ENCODE measurements at regions not wholly inside any gene's neighbourhood (a gene's known extent, or its start where the extent isn't known, plus 50 kb on each side); places are given as distances from the start of the nearest gene placed in this dataset.

DNA sequence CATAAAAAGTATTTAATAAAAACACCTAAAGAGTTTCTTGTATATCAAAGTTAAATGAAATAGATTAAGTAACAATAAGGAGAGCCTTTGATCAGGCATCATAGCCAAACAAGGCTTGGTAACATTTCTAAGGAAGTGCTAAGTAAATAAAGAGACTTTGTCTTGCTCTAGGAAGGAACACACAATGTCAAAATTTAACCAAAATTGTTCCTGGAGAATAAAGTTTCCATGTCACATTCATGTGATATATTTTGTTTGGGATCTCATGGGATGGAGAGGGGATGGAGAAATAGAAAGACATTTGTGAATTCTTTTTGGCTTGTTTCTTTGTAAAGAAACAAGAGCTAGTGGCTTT is 201.9 kb upstream of the DTNBP1 start (continued):
- TF ChIP-seq, protein P1, sequence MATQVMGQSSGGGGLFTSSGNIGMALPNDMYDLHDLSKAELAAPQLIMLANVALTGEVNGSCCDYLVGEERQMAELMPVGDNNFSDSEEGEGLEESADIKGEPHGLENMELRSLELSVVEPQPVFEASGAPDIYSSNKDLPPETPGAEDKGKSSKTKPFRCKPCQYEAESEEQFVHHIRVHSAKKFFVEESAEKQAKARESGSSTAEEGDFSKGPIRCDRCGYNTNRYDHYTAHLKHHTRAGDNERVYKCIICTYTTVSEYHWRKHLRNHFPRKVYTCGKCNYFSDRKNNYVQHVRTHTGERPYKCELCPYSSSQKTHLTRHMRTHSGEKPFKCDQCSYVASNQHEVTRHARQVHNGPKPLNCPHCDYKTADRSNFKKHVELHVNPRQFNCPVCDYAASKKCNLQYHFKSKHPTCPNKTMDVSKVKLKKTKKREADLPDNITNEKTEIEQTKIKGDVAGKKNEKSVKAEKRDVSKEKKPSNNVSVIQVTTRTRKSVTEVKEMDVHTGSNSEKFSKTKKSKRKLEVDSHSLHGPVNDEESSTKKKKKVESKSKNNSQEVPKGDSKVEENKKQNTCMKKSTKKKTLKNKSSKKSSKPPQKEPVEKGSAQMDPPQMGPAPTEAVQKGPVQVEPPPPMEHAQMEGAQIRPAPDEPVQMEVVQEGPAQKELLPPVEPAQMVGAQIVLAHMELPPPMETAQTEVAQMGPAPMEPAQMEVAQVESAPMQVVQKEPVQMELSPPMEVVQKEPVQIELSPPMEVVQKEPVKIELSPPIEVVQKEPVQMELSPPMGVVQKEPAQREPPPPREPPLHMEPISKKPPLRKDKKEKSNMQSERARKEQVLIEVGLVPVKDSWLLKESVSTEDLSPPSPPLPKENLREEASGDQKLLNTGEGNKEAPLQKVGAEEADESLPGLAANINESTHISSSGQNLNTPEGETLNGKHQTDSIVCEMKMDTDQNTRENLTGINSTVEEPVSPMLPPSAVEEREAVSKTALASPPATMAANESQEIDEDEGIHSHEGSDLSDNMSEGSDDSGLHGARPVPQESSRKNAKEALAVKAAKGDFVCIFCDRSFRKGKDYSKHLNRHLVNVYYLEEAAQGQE (IDR thresholded peaks at IDR 0.05; ENCODE audit: unreplicated experiment): no peak

DNA sequence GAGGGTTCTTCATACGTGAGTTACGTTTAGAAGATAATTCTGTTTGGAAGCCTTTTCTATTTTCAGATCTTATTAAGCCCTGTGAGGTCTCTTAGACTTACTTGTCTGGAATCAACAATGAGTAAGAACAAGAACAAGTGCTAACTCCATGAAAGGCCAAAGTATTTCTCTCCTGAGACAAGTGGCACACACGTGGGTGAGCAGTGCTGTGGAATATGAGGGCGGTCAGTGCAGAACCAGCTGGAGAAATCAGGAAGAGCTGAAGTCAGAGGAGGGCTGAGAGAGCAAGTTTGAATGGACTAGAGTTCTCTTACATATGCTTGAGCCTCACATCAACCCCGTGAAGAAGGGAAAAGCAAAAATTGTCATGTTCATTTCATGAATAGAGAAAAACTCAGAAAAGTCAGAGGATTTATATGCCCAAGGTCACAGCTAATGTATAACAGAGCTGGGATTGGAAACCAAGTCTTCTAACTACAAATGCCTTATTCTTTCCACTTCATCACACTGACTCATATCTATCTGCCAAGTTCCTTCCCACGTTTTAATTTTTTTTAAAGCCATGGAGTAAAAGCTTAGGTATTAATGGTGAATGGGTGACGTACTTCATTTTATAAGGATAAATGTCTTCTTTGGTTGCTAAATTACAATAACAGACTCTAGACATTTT is 201.3 kb upstream of the DTNBP1 start:
- H3K27ac ChIP-seq (ENCODE audit: low read depth): no peak overlapping the region
- ATAC-seq: no peak
- Mint-ChIP-seq H3K27ac (no peak overlapping the region), H3K27me3 (ENCODE audit: insufficient read depth, low read depth, poor library complexity) (no peaks in the 10 kb centered on the region), H3K9me3 (no peaks in the 10 kb centered on the region), H3K4me1 (peaks cover 4% of the 10 kb centered on the region; the same call in 1 of the 3 replicates), H3K4me3 (no peak overlapping the region), H3K36me3 (ENCODE audit: low read depth) (no peaks in the 10 kb centered on the region)
- no peaks in the 10 kb centered on the region for H4K20me1 ChIP-seq (replicated peaks; ENCODE audit: insufficient read depth)
- H3K79me2 ChIP-seq (replicated peaks; ENCODE audit: insufficient read depth): no peaks in the 10 kb centered on the region
- TF ChIP-seq, protein P2, sequence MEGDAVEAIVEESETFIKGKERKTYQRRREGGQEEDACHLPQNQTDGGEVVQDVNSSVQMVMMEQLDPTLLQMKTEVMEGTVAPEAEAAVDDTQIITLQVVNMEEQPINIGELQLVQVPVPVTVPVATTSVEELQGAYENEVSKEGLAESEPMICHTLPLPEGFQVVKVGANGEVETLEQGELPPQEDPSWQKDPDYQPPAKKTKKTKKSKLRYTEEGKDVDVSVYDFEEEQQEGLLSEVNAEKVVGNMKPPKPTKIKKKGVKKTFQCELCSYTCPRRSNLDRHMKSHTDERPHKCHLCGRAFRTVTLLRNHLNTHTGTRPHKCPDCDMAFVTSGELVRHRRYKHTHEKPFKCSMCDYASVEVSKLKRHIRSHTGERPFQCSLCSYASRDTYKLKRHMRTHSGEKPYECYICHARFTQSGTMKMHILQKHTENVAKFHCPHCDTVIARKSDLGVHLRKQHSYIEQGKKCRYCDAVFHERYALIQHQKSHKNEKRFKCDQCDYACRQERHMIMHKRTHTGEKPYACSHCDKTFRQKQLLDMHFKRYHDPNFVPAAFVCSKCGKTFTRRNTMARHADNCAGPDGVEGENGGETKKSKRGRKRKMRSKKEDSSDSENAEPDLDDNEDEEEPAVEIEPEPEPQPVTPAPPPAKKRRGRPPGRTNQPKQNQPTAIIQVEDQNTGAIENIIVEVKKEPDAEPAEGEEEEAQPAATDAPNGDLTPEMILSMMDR (conservative IDR thresholded peaks at IDR 0.05; ENCODE audit: low read depth in 2 of 2): no peak
- TF ChIP-seq JUNB (IDR thresholded peaks at IDR 0.05; ENCODE audit: unreplicated experiment) (no peak), NANOG (IDR thresholded peaks at IDR 0.05; ENCODE audit: borderline replicate concordance) (no peak), ZNF331 (CRISPR knock-in tag; IDR thresholded peaks at IDR 0.05; ENCODE audit: low read depth) (no peak)
- no peak for DNase-seq (ENCODE audit: low spot score)
- H3K9me2 ChIP-seq (ENCODE audit: insufficient read depth): no peaks in the 10 kb centered on the region
- H3K4me1 ChIP-seq (ENCODE audit: insufficient read depth): no peaks in the 10 kb centered on the region
- no peaks in the 10 kb centered on the region for H3K27me3 ChIP-seq (ENCODE audit: insufficient read depth)
- no peak overlapping the region for H3K4me3 ChIP-seq
- no peak overlapping the region for H3K4me2 ChIP-seq
- H3K36me3 ChIP-seq (ENCODE audit: insufficient read depth): no peaks in the 10 kb centered on the region
- H3F3A ChIP-seq (replicated peaks; ENCODE audit: low read depth): no peaks in the 10 kb centered on the region
- no peak overlapping the region for H2AFZ ChIP-seq

DNA sequence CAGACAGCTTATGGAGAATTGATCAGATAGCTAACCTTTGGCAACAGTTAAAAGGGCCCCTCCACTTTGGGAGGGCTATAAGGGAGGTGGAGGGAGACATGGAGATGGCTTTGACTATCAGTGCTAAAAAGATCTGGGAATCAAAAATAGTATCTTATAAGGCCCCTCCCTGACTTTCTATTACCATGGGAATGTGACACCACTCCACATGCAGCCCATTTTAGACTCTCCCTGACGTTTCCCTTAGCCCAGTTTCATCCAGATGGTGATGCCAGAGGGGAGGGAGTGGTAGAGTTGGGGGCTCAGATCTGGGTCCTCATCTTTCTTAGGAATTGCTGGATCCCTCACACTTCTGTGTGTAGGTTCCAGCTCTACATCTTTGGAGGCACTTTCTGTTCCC is 200.0 kb upstream of the DTNBP1 start:
- Histone ChIP-seq H3K27me3 (ENCODE audit: insufficient read depth) (no peaks in the 10 kb centered on the region), H3K27ac (ENCODE audit: low read depth) (no peak overlapping the region), H3K36me3 (ENCODE audit: insufficient read depth) (no peaks in the 10 kb centered on the region), H3K79me2 (replicated peaks; ENCODE audit: insufficient read depth) (no peaks in the 10 kb centered on the region), H3K4me1 (ENCODE audit: insufficient read depth) (no peaks in the 10 kb centered on the region; the same call in 1 of the 2 replicates), H4K20me1 (replicated peaks; ENCODE audit: insufficient read depth) (no peaks in the 10 kb centered on the region), H3K4me3 (no peak overlapping the region), H3K4me2 (no peak overlapping the region), H3F3A (replicated peaks; ENCODE audit: low read depth) (no peaks in the 10 kb centered on the region), H3K9me2 (ENCODE audit: insufficient read depth) (no peaks in the 10 kb centered on the region), H2AFZ (no peak overlapping the region)
- Mint-ChIP-seq H3K4me3 (no peak overlapping the region), H3K27ac (no peak overlapping the region), H3K9me3 (no peaks in the 10 kb centered on the region), H3K27me3 (ENCODE audit: insufficient read depth, low read depth, poor library complexity) (no peaks in the 10 kb centered on the region), H3K36me3 (ENCODE audit: low read depth) (no peaks in the 10 kb centered on the region), H3K4me1 (peaks cover 9% of the 10 kb centered on the region; the same call in 1 of the 3 replicates)
- DNase-seq (ENCODE audit: low spot score): no peak
- ATAC-seq: no peak
- TF ChIP-seq STAT1 (IDR thresholded peaks at IDR 0.05; ENCODE audit: unreplicated experiment) (no peak), EZH2phosphoT487 (IDR thresholded peaks at IDR 0.05; ENCODE audit: unreplicated experiment) (no peak), NANOG (IDR thresholded peaks at IDR 0.05; ENCODE audit: borderline replicate concordance) (no peak), ZNF331 (CRISPR knock-in tag; IDR thresholded peaks at IDR 0.05; ENCODE audit: low read depth) (no peak), POLR2AphosphoS5 (IDR thresholded peaks at IDR 0.05; ENCODE audit: low read depth) (no peak)
- TF ChIP-seq, protein P2 (conservative IDR thresholded peaks at IDR 0.05; ENCODE audit: low read depth in 2 of 2): no peak
